C4-2B (cell line): ENCODE measurements at regions not wholly inside any gene's neighbourhood (a gene's known extent, or its start where the extent isn't known, plus 50 kb on each side); places are given as distances from the start of the nearest gene placed in this dataset.

Source experiments
- H3K27ac ChIP-seq: fragments of 450-650 bp; 2 replicates; pipeline ENCODE4 v1.5.1; 2017
- ZFX ChIP-seq: fragments of 450-650 bp; IDR thresholded peaks from 2 replicates; pipeline ENCODE4 v1.6.1; 2017
- TF ChIP-seq, protein P1 (sequence below): fragments of 450-650 bp; conservative IDR thresholded peaks from 2 replicates; pipeline ENCODE4 v1.5.1; 2017; ENCODE audit warnings: mild to moderate bottlenecking

GRCh38 chr2:121830809-121831208, 75.4 kb downstream of the TSN start:
- no peak overlapping the region for H3K27ac ChIP-seq
- TF ChIP-seq, protein P1, sequence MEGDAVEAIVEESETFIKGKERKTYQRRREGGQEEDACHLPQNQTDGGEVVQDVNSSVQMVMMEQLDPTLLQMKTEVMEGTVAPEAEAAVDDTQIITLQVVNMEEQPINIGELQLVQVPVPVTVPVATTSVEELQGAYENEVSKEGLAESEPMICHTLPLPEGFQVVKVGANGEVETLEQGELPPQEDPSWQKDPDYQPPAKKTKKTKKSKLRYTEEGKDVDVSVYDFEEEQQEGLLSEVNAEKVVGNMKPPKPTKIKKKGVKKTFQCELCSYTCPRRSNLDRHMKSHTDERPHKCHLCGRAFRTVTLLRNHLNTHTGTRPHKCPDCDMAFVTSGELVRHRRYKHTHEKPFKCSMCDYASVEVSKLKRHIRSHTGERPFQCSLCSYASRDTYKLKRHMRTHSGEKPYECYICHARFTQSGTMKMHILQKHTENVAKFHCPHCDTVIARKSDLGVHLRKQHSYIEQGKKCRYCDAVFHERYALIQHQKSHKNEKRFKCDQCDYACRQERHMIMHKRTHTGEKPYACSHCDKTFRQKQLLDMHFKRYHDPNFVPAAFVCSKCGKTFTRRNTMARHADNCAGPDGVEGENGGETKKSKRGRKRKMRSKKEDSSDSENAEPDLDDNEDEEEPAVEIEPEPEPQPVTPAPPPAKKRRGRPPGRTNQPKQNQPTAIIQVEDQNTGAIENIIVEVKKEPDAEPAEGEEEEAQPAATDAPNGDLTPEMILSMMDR: no peak
- no peak for TF ChIP-seq ZFX

GRCh38 chr2:121831841-121832240, 76.4 kb downstream of the TSN start:
- no peak for TF ChIP-seq ZFX
- TF ChIP-seq, protein P1: no peak
- H3K27ac ChIP-seq: no peak overlapping the region

- no peak overlapping the region for H3K27ac ChIP-seq
- TF ChIP-seq, protein P1: no peak
- no peak for TF ChIP-seq ZFX
Measured at GRCh38 chr2:121832412-121833357, 77.2 kb downstream of the TSN start.

- TF ChIP-seq, protein P1: no peak
- no peak for TF ChIP-seq ZFX
- H3K27ac ChIP-seq: no peak overlapping the region
Measured at GRCh38 chr2:121833358-121833723, 77.9 kb downstream of the TSN start.

DNA sequence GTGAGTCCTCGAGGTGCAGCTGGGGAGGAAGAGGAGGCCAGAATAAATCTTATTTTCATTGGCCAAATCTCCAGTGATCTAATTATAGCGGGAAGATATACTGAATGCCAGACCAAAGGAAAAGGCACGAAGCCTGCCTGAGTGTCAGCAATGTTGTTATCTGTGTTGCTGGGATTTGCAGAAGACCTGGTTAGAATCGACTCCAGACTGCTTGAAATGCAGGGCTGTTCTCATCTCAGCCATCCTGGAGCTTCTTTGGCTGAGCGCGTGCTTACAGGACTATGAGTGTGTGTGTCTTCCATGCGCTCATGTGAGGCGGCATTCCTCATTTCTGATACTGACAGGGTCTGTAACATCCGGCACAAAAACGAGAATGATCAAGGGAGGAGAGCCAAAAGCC, 81.2 kb downstream of the TSN start:
- TF ChIP-seq ZFX: no peak
- TF ChIP-seq, protein P1: no peak
- H3K27ac ChIP-seq: no peak overlapping the region

- H3K27ac ChIP-seq: no peak overlapping the region
- TF ChIP-seq, protein P1: no peak
- no peak for TF ChIP-seq ZFX
Measured at GRCh38 chr2:121837591-121837990, 82.1 kb downstream of the TSN start.

GRCh38 chr2:121838551-121838950, 83.1 kb downstream of the TSN start:
- no peak overlapping the region for H3K27ac ChIP-seq
- TF ChIP-seq ZFX: no peak
- TF ChIP-seq, protein P1: no peak
